ENCODE measurements at regions not wholly inside any gene's neighbourhood (a gene's known extent, or its start where the extent isn't known, plus 50 kb on each side); places are given as distances from the start of the nearest gene placed in this dataset.

DNA sequence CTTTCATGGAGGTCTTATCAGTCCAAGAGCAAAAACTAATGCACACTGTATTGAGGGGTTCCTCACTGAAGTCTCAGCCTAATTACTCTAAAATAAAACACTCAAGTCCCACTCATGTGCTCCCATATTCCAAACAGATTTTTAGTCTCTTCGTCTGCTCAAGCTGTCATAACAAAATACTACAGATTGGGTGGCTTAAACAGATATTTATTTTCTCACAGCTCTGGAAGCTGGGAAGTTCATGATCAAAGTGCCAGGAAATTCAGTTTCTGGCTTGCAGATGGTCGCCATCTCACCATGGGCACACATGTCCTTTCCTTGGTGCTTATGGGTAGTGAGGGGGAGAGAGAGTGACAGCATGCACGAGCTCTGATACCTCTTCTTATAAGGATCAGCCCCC is 147.5 kb downstream of the ANXA2 start:
- TF ChIP-seq, protein P1, sequence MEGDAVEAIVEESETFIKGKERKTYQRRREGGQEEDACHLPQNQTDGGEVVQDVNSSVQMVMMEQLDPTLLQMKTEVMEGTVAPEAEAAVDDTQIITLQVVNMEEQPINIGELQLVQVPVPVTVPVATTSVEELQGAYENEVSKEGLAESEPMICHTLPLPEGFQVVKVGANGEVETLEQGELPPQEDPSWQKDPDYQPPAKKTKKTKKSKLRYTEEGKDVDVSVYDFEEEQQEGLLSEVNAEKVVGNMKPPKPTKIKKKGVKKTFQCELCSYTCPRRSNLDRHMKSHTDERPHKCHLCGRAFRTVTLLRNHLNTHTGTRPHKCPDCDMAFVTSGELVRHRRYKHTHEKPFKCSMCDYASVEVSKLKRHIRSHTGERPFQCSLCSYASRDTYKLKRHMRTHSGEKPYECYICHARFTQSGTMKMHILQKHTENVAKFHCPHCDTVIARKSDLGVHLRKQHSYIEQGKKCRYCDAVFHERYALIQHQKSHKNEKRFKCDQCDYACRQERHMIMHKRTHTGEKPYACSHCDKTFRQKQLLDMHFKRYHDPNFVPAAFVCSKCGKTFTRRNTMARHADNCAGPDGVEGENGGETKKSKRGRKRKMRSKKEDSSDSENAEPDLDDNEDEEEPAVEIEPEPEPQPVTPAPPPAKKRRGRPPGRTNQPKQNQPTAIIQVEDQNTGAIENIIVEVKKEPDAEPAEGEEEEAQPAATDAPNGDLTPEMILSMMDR (conservative IDR thresholded peaks at IDR 0.05; ENCODE audit: low read depth, low read length), result no peak
- no peak for DNase-seq (ENCODE audit: low read depth)
- H3K4me3 ChIP-seq (ENCODE audit: low read depth, low read length), result no peak overlapping the region

DNA sequence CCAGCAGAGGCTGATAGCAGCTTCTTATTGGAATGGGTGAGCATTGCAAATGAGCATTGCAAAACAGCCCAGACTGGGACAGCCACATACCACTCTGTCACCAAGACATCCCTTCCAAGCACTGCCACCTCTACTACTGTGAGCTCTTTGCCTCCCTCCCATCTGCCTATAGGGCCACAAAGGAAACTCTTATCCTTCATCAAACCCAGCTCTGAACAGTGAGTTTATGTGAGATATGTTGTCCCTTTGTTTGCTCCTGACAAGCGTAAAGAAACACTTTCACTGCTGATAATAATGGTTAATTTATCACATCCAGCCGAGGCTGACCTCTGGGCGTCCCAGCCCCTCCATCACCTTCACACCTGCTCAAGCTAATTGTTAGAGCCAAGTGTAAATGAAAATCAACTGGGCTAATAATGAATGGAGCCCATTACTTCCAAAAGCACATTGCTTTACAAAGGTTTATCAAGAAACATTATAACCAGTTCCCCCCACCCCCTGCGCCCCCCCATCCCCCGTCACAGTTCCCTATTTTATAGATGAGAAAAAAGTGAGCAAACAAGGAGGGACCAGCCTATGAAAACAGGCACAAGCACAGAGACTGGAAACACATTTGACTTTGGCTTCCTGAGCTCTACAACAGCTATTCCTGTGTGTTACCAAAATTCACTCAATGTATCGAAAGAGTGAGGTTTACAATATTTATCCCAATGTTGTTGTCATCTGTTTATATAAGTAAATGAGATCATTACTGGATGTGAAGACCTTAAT is 146.3 kb downstream of the ANXA2 start:
- TF ChIP-seq, protein P1 (conservative IDR thresholded peaks at IDR 0.05; ENCODE audit: low read depth, low read length), result no peak
- DNase-seq (ENCODE audit: low read depth), result no peak
- H3K4me3 ChIP-seq (ENCODE audit: low read depth, low read length), result no peak overlapping the region

DNA sequence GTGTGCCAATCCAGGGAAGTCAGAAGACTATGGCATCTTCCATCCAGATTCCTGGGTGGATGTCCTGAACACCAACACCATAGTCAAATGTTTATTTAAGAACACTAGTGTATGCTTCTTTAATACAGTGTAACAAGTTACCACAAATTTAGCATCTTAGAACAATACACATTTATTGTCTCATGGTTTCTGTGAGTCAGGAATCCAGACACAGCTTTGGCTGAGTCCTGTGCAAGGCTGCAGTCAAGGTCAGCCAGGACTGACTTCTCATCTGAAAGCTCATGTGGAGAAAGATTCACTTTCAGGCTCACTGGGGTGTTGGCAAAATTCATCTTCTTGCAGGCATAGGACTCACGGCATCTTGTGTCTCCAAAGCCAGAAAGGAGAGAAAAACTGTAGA is 143.4 kb downstream of the ANXA2 start:
- TF ChIP-seq, protein P1 (conservative IDR thresholded peaks at IDR 0.05; ENCODE audit: low read depth, low read length), result no peak
- no peak for DNase-seq (ENCODE audit: low read depth)
- no peak overlapping the region for H3K4me3 ChIP-seq (ENCODE audit: low read depth, low read length)

DNA sequence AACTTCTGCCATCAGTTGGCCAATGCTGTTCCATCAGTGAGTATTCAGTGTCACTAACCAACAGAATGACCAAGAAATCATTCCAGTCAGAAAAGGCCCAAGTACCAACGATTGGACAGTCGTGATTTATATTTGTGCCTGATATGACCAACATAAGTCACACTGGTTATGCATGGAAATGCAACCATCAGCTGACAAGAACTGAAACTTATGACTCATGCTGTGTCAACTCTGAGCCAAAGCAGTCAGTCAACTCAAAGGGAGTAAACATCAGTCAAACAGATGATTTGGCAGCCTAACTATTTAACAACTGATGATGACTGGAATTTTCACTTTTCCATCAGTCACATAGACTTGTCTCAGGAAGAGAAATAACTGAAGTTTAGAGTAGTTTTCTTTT is 142.4 kb downstream of the ANXA2 start:
- TF ChIP-seq, protein P1 (conservative IDR thresholded peaks at IDR 0.05; ENCODE audit: low read depth, low read length), result no peak
- no peak overlapping the region for H3K4me3 ChIP-seq (ENCODE audit: low read depth, low read length)
- DNase-seq (ENCODE audit: low read depth), result peak; percentile 73

DNA sequence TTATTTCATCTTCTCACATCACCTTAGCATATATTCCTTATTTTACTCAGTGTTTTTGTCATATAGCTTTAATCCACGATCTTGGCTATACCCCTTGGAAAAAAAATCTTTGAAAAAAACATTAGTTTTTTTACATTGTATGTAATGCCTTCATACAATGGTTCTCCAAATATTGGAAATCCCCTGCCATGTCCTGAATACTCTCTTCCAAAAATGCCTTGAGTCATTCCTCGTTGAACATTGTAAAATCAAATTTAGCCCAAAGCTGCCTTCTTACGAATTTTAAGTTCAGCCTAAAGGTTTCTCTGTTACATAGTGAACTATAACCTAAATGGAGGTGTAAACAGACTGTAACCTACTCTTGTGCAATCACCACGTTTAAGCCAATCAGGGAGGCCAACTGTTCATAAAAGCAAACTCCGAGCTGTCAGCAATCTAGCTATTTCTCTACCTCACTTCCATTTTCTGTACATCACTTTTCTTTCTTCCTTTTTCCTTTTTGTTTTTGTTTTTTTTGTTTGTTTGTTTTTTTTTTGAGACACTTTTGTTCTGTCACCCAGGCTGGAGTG is 140.1 kb downstream of the ANXA2 start:
- DNase-seq (ENCODE audit: low read depth), result no peak
- TF ChIP-seq, protein P1 (conservative IDR thresholded peaks at IDR 0.05; ENCODE audit: low read depth, low read length), result no peak
- H3K4me3 ChIP-seq (ENCODE audit: low read depth, low read length), result no peak overlapping the region

DNA sequence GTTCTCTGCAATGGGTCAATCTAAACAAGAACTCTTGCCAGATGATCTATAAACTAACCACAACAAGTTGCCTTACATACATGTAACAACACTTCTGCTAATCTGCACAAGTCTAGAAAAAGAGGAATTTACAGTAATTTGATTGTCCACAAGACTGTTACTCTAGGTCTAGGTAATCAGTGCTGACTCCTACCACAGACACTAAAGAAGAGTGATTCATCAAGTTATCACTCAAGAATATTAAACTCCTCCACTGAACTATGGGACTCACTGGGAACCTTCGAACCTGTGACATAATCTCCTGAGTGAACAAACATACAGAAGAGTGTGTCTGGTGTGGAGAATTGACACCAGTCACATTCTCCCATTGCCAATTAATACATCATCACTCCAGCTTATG is 138.3 kb downstream of the ANXA2 start:
- H3K4me3 ChIP-seq (ENCODE audit: low read depth, low read length), result no peak overlapping the region
- DNase-seq (ENCODE audit: low read depth), result peak; percentile 36
- TF ChIP-seq, protein P1 (conservative IDR thresholded peaks at IDR 0.05; ENCODE audit: low read depth, low read length), result no peak

DNA sequence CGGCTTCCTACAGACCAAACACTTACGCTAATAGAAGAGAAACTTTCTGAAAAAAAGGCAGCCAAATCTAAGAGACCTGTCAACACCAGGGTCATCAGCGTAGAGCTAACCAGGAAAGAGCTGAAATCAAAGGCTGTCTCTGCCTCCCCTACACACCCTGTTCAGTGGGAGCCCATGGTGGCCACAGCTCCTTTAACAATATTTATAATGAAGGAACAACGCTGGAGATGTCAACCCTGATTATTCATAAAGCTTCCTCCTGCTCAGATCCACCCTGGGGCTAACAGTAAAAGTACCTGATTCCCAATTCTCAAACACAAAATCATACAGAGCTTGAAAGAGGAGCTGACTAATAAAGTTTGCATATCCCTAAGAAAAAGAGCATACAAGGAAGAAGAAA is 133.7 kb downstream of the ANXA2 start:
- TF ChIP-seq, protein P1 (conservative IDR thresholded peaks at IDR 0.05; ENCODE audit: low read depth, low read length), result no peak
- no peak for DNase-seq (ENCODE audit: low read depth)
- no peak overlapping the region for H3K4me3 ChIP-seq (ENCODE audit: low read depth, low read length)
